C4-2B (cell line): ENCODE measurements at regions not wholly inside any gene's neighbourhood (a gene's known extent, or its start where the extent isn't known, plus 50 kb on each side); places are given as distances from the start of the nearest gene placed in this dataset.
"Not testable (repeated sequence)": the region's sequence is repeated elsewhere in the genome, so short reads cannot be mapped to it uniquely, and the experiment has no call there.

ENCODE experiments used
- CTCF ChIP-seq: fragments of 450-650 bp; conservative IDR thresholded peaks from 2 replicates; pipeline ENCODE4 v1.5.1; 2017; ENCODE audit warnings: mild to moderate bottlenecking
- ZFX ChIP-seq: fragments of 450-650 bp; IDR thresholded peaks from 2 replicates; pipeline ENCODE4 v1.6.1; 2017

DNA sequence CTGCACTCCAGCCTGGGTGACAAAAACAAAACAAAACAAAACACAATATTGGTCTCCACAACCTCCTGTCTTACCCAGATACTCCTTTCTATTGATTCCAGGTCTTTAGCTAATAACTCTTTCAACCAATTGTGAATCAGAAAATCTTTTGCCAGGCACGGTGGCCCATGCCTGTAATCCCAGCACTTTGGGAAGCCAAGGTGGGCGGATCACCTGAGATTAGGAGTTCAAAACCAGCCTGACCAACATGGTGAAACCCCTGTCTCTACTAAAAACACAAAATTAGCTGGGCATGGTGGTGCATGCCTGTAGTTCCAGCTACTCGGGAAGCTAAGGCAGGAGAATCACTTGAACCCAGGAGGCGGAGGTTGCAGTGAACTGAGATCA is 88.5 kb upstream of the METTL9 start:
- not testable (repeated sequence) for TF ChIP-seq CTCF, ZFX
